Uterus (tissue), 3 donors: ENCODE measurements at regions not wholly inside any gene's neighbourhood (a gene's known extent, or its start where the extent isn't known, plus 50 kb on each side); places are given as distances from the start of the nearest gene placed in this dataset.

Source experiments
- DNase-seq, 2 donors: peaks; one replicate each; pipeline ENCODE4 v3.0.0-alpha.2; 2019 to 2020
- H3K27ac ChIP-seq, 2 donors: fragments of 200-600 bp; sonication (generic); 1 replicate in 1 of 2; 2 replicates in 1 of 2; pipeline ENCODE4 v1.5.1; 2016 to 2018
- H3K27me3 ChIP-seq, 2 donors: fragments of 200-600 bp; sonication (generic); one replicate each; pipeline ENCODE4 v1.5.1; 2018 to 2019; ENCODE audit warnings: control low read depth in 1 of 2
- H3K36me3 ChIP-seq, 2 donors: fragments of 200-600 bp; sonication (generic); one replicate each; pipeline ENCODE4 v1.5.1; 2019; ENCODE audit warnings: control low read depth in 1 of 2
- H3K4me1 ChIP-seq, 2 donors: fragments of 200-600 bp; sonication (generic); one replicate each; pipeline ENCODE4 v1.5.1; 2018 to 2019; ENCODE audit warnings: control low read depth in 1 of 2
- H3K4me3 ChIP-seq, 2 donors: fragments of 200-600 bp; sonication (generic); 1 replicate in 1 of 2; 2 replicates in 1 of 2; pipeline ENCODE4 v1.5.1; 2018 to 2019; ENCODE audit warnings: mild to moderate bottlenecking in 1 of 2
- H3K9me3 ChIP-seq, 2 donors: fragments of 200-600 bp; sonication (generic); one replicate each; pipeline ENCODE4 v1.5.1; 2019; ENCODE audit warnings: control low read depth in 1 of 2
- CTCF ChIP-seq, 4 experiments: fragments of 200-600 bp in 2 of 4; fragments of 450-650 bp in 2 of 4; sonication (generic) in 2 of 4; IDR thresholded peaks; one replicate each; pipeline ENCODE4 v1.5.1; 2016 to 2019; ENCODE audit warnings: antibody characterized with exemption in 4 of 4, mild to moderate bottlenecking in 2 of 4, moderate library complexity in 1 of 4
- POLR2A ChIP-seq, 2 donors: fragments of 450-650 bp; IDR thresholded peaks; one replicate each; pipeline ENCODE4 v1.6.1; 2016; ENCODE audit warnings: antibody characterized with exemption in 2 of 2, mild to moderate bottlenecking in 1 of 2, moderate library complexity in 1 of 2
- intact Hi-C: fragments of 100-400 bp; cut with DNase I; formaldehyde crosslinking; loops from one replicate; pipeline ENCODE4 v1.15.1; 2023; ENCODE audit warnings: low total_unique reads
- donor health status: DM: yes; HTN: yes; CAD: no.

- intact Hi-C loops, result no loop called here
Observed at GRCh38 chr7:25379351-25380300, 151.3 kb upstream of the NPVF start.

GRCh38 chr7:25381818-25382589 lies 153.7 kb upstream of the NPVF start:
- H3K36me3 ChIP-seq, result no peaks in the 10 kb centered on the region
- no peak for DNase-seq
- H3K4me3 ChIP-seq, result no peak overlapping the region
- H3K4me1 ChIP-seq, result peaks cover 0 to 19% of the 10 kb centered on the region in 2 donors
- no peaks in the 10 kb centered on the region for H3K9me3 ChIP-seq
- intact Hi-C loops, result no loop called here
- H3K27ac ChIP-seq, result peak overlapping the region; percentile 28 to 79
- no peaks in the 10 kb centered on the region for H3K27me3 ChIP-seq
- no peak for TF ChIP-seq POLR2A (IDR thresholded peaks at IDR 0.05)
- TF ChIP-seq CTCF (IDR thresholded peaks at IDR 0.05), result no peak

More at GRCh38 chr7:25379351-25380300, 151.3 kb upstream of the NPVF start:
- no peak for DNase-seq
- TF ChIP-seq CTCF (IDR thresholded peaks at IDR 0.05), result no peak
- TF ChIP-seq POLR2A (IDR thresholded peaks at IDR 0.05), result no peak
- H3K9me3 ChIP-seq, result no peaks in the 10 kb centered on the region
- peaks cover 0 to 7% of the 10 kb centered on the region in 2 donors for H3K4me1 ChIP-seq
- H3K36me3 ChIP-seq, result no peaks in the 10 kb centered on the region
- H3K27ac ChIP-seq, result no peak overlapping the region
- H3K27me3 ChIP-seq, result no peaks in the 10 kb centered on the region
- no peak overlapping the region for H3K4me3 ChIP-seq

GRCh38 chr7:25382869-25383268 lies 154.6 kb upstream of the NPVF start:
- intact Hi-C loops, result no loop called here

GRCh38 chr7:25383402-25383801 lies 155.1 kb upstream of the NPVF start:
- no peak for TF ChIP-seq POLR2A (IDR thresholded peaks at IDR 0.05)
- intact Hi-C loops, result no loop called here
- DNase-seq, result no peak
- Histone ChIP-seq H3K36me3 (no peaks in the 10 kb centered on the region), H3K4me1 (peaks cover 0 to 21% of the 10 kb centered on the region in 2 donors), H3K27ac (peak overlapping the region in 1 of 2 donors; percentile 79), H3K9me3 (no peaks in the 10 kb centered on the region), H3K4me3 (no peak overlapping the region), H3K27me3 (no peaks in the 10 kb centered on the region)

More at GRCh38 chr7:25382869-25383268, 154.6 kb upstream of the NPVF start:
- Histone ChIP-seq H3K27me3 (no peaks in the 10 kb centered on the region), H3K27ac (peak overlapping the region; percentile 28 to 79), H3K4me1 (peaks cover 0 to 21% of the 10 kb centered on the region in 2 donors), H3K4me3 (no peak overlapping the region), H3K36me3 (no peaks in the 10 kb centered on the region), H3K9me3 (no peaks in the 10 kb centered on the region)
- no peak for DNase-seq
- TF ChIP-seq POLR2A (IDR thresholded peaks at IDR 0.05) (no peak), CTCF (IDR thresholded peaks at IDR 0.05) (no peak)

GRCh38 chr7:25384788-25385505 lies 156.7 kb upstream of the NPVF start:
- TF ChIP-seq CTCF (IDR thresholded peaks at IDR 0.05), result no peak
- no peak for TF ChIP-seq POLR2A (IDR thresholded peaks at IDR 0.05)
- H3K27ac ChIP-seq, result peak overlapping the region; percentile 69 to 79
- no peak overlapping the region for H3K4me3 ChIP-seq
- DNase-seq, result peak; percentile 48 to 64
- H3K9me3 ChIP-seq, result no peaks in the 10 kb centered on the region
- intact Hi-C loops, result loop anchor here (5.0 kb wide), 1 partner anchor 123 kb away; no protein-coding TSS in a partner anchor
- H3K27me3 ChIP-seq, result no peaks in the 10 kb centered on the region
- H3K36me3 ChIP-seq, result no peaks in the 10 kb centered on the region
- peaks cover 0 to 21% of the 10 kb centered on the region in 2 donors for H3K4me1 ChIP-seq
